HG02798 (cell line): ENCODE measurements at regions not wholly inside any gene's neighbourhood (a gene's known extent, or its start where the extent isn't known, plus 50 kb on each side); places are given as distances from the start of the nearest gene placed in this dataset.
"Not testable (repeated sequence)": the region's sequence is repeated elsewhere in the genome, so short reads cannot be mapped to it uniquely, and the experiment has no call there.

Source experiments
- ATAC-seq: cut with Tn5 transposase; IDR thresholded peaks from one replicate; pipeline ENCODE4 v1.9.1; 2021; ENCODE audit warnings: mild to moderate bottlenecking; ENCODE audit not compliant: unreplicated experiment, poor library complexity

DNA sequence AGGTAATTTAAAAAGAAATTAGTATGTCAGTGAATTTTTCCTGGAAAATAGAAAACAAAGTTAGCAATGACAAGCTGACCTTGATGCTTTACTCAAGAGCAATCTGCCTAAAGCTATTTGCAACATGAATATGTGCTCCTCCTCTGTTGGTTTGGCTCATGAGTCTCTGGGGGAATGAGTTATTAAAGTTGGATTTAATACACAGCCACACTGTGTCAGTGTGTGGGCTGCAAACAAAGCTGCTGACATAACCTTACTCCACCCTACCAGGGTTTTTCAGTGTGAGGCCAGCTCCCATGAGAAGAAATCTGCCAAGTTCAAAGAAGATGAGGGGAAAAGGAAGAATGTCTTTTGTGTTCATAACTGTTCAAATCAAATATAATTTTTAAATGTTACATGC is 280.5 kb downstream of the TLL1 start:
- ATAC-seq = no peak

DNA sequence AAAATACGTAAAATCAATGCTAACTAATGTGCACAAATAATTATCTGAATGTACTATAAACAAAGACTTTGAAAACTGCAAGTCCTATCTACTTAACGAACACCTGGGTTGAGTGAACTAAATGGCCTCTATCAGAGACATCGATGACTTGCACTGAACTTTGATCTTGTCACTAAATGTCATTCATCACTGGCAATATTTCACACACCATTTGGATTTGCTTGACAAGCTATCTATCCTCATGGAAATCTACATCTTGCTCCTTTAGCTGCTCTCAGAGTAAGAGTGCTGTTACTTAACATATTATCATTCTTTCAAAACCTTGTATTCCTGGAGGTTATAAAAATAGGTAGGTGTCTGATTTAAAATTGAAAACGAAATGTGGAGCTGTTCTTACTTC is 289.3 kb downstream of the TLL1 start:
- ATAC-seq = no peak

DNA sequence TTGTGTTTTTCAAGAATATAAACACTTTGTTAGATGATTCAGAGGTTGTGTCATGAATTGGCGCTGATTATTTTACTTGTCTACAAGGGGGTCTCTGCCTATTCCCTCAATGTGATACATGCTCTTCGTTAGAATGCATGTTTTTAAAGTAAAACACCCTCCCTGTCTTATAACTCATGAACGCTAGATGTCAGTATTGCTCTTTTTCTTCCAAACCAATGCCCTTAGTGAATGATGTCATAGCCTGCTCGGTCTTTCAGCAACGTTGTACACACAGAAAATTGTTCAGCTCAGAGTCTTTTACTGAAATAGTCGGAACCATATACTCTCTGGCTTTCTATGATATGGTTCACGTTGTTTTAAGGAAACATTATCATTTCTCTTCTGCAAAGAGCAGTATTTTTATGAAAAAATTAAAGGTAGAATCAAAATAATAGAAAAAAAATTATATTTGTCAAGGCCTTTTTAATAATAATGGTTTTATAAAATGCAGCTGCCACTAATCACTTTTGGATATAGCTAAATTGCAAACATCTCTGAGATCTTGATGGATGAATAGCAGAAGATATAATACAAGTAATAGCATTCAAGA is 292.9 kb downstream of the TLL1 start:
- peak; percentile 97 for ATAC-seq

DNA sequence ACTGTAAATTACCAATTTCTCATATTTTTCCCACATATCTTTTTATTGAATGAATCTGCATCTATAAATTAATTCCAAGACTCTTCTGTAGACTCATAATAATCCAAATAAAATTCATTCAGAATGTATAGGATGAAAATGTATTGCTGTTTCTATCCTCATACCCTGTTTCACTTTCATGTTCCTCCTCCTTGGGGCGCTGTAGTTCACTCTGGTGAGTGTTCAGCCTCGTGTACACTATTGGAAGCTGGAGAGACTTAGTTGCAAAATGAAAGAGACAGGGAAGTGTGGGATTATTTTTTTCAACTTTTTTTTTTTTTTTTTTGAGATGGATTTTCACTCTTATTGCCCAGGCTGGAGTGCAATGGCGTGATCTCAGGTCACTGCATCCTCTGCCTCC is 296.1 kb downstream of the TLL1 start:
- ATAC-seq = peak; percentile 51

DNA sequence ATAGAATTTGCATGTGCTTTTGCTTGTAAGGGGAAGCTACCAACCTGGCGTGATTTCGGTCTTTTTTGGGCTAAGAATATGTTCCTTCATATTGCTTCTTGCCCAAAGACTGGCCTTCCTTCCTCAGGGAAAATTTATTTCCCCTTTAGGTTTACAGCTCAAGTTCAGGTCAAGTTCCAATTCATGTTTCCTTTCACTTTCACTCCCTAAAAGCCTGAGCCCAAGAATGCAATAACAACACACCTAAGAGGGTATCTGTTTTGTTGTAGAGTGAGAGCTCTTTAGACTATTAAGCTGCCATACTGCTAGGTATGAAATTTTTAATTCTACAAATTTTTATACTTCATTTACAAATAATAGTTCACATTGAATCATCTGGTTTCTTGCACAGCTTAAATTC is 299.6 kb downstream of the TLL1 start:
- peak; percentile 39 for ATAC-seq

DNA sequence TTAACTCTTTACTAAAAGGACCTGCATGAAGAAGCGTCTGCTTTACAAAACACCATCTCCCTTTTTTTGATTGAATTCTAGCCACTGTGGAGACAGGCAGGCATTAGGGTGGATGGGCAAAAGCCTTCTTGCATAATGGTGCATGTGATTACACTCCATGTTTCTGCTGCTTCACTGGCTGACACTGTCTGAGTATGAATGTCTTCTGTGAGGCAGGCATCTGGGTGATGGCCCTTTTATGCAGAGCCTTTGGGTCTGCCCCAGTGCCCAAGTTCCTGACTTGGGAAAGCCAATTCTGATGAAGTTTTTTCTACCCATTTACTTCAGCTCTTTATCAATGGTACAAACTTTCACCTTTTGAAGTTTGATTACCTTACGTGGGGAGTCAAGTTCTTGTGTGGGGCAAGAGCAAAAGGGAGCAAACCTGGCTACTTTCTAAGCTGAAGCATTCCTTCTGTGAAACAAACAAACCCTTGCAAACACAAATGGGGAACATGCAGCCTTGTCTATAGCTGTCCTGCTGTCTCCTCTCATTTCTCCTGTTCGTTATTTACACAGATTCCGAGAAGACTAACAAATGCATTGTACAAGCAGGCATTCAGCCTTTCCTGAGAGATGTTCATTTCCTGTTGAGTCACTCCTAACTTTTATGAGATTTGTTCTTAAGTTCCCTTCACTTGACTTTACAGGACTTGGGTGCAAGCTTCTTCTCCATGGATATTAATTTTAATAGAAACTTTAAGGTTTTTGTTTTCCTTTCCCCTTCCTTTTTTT is 301.9 kb downstream of the TLL1 start:
- ATAC-seq = no peak

DNA sequence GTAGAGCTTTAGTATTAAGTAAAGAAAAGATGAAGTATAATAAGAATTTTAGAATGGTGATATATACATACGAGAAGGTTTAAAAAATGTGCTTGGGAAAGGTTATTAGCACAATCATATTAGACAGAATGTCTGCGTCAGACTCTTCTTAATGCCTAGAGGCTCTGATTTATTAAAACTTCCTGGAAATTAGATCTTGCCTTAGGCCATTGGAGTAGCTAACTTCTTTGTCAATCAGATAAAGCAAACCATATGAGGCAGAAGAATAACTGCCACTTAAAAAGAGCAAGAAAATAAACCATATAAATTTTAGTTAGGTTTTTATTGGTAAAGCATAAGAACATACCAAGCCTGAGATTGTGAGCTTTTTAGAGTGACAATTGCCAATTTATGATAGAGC is 309.1 kb downstream of the TLL1 start:
- no peak for ATAC-seq

DNA sequence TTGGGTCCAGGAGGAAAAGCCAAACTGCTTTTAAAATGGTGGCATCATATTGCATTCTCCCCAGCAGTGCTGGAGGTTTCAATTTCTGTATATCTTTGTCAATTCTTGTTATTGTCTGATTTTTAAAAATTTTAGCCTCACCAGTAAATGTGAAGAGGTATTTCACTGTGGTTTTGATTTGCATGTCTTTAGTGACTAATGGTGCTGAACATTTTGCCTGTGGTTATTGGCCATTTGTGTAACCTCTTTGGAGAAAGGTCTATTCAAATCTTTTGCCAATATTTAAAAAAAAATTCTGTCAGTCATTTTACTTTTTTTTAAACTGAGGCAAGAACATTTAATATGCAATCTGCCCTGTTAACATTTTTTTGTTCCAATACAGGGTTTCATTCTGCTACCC is 322.1 kb downstream of the TLL1 start:
- no peak for ATAC-seq

DNA sequence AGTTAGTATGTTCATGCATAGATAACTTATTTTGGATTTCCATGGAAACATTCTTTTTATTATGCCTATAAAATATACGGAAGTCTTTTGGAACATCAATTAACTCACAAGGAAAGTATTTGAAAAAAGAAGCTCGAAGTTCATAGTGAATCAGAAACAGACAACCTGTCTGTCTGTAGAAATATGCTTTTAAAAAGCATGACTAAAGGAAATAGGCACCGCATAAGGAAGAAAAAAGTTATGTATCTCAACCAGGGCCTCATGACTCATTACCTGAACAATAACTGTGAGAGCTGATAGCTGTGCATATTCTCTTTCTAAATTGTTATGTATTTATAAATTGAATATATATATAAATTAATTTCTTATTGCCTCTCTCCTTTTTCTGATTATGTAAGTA is 324.1 kb downstream of the TLL1 start:
- ATAC-seq = no peak

DNA sequence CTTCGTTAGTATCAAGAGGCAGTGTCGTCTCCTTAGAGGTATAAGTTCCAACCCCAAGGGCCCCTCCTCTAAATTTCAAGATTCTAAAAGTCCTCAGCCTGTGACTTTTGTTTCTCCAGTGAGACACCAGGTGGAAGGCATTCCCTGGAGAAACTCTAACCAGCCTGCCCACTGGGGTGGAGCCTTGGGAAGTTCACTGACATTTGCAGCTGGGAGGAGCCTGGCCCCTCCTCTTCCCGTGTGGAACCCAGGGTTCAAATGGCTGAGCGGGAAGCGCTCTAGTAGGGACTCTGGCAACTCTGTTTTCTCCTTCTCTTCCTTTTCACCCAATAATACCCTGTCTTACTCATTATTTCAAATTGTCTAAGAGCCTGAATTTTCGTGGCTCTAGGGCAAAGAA is 325.0 kb downstream of the TLL1 start:
- ATAC-seq = no peak

DNA sequence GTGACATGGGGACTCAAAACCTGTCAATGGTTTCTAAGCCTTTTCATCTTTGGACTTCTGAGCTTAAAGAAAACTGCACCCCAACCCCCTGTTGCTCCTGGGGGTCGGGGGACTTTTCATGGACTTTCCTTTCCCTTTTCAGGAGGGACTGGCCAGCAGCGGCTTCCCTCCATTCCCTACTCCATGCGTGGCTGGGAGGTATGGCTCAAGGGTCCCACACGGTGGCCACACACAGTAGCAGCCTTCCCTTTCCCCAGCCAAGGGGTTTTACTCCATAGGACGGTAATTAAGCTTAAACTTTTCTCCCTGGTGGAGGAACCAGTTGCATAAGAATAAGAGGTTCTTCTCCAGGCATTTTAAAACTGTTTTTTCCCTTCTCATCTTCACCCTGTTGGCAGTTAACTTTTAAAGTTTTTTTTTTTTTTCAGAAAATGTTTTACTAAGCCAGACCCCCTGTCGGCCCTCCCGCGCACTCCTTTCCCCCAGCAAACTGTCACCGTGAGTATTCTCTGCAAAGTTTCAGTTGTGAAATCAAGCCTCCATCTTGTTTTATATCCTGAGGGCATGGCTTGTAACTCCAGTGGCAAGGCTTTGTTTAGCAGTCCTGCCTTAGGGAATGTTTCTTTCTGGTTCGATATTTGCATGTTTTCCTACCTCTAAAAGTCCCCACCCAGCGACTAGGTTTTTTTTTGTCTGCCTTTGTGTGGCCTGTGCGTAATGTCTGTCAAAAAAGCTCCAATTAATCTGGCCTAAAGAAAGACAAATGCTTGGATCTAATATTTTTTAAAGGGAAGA is 325.7 kb downstream of the TLL1 start:
- no peak for ATAC-seq

DNA sequence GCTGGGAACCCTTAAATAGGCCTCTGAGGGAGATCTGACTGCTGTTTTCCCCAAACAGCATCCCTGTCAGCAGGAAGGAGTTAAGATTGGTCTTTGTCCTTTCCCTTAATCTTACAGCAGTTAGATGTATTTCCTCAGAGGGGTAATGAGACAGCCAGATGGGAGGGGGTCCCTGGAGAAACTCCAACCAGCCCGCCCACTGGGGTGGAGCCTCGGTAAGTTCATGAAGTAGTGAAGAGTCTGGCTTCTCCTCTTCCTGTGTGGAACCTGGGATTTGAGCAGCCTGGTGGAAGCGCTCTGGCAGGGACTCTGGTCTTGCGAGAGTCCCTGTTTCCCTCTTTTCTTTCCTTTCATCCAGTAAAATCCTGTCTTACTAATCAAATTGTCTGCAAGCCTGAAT is 330.0 kb downstream of the TLL1 start:
- no peak for ATAC-seq

DNA sequence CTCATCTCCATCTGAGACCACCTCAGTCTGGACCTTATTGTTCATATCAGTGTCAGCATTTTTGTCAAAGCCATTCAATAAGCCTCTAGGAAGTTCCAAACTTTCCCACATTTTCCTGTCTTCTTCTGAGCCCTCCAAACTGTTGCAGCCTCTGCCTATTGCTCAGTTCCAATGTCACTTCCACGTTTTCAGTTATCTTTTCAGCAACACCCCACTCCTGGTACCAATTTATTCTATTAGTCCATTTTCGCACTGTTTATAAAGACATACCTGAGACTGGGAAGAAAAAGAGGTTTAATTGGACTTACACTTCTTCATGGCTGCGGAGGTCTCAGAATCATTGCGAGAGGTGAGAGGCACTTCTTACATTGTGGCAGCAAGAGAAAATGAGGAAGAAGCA is 339.3 kb downstream of the TLL1 start:
- ATAC-seq = not testable (repeated sequence)

DNA sequence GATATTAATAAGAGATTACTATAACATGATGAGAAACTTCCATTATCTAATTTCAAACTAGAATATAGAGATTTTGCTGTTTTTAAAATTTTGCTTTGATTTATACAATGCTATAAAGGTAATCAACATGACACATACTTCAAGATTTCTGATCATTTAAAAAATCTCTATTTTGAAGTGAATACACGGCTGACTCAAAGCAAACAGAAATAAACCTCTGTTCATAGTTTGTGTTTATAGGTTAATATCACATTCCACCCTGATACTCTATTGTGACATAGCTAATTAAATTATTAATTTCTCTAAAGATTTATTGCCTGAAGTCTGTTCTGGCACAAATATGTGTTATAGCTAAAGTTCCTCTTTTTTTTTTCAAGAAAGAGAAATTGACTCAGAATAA is 349.2 kb downstream of the TLL1 start:
- ATAC-seq = no peak

DNA sequence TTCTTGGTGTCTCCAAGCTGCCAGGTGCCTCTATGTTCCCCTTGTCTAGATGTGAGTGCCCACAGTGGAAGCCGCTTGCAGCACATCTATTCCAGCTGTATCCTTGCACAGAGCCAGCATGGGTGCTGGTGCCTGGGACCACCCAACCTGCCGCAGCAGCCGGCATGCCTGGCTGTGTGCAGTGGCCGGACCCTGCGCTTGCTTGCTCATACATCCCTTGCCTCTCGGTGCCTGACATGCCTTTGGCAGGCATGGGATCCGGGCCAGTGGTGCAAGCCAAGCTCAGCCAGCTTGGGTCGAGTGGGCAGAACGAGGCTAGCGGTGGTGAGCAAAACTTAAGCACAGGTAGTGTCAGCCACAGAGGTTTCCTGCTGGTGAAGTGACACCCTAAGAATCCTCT is 355.1 kb downstream of the TLL1 start:
- no peak for ATAC-seq

DNA sequence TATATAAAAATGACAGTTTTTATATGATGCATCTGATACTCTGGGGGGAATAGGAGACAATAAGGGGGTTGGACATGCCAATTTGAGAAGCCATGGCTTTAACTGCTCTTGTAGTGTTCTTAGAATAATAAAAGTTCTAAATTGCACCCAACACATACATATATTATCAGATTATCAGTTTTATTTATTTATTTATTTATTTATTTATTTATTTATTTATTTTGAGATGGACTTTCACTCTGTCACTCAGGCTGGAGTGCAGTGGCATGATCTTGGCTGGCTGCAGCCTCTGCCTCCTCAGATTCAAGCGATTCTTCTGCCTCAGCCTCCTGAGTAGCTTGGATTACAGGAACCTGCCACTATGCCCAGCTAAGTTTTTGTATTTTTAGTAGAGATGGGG is 356.8 kb downstream of the TLL1 start:
- no peak for ATAC-seq

DNA sequence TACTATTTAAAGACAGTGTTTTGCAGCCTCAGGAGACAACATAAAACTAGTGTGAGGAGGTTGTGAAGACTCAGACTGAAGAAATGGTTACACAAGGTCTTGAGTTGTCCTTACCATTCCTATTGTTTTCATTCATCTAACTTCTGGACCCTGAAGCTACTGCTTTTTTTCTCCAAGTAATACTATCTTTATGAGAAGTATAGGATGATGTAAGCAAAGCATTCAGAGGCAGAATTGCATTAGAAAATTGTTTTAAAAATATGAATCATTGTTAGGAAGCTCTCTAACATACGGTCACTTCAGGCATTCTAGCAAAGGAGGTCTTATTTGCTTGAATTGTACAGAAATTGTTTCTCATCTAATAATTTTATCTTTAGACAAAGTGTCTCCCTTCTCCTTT is 357.8 kb downstream of the TLL1 start:
- no peak for ATAC-seq

DNA sequence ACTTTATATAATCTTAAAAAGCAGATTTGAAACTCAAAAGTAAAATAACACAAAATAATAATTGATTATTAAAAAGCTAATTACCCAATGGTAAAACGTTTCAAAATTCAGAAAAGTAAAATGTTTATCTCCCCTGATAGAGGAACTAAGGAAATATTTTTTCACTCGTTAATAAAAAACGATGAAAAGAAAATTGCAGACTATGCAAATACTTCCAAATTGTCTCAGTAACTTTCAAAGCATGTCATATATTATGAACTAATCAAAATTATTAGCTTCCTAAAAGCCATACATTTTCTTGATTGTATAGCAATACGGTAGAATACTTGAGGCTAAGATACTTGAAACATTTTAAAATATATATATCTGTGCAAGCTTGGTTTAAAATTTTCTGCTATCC is 366.3 kb downstream of the TLL1 start:
- ATAC-seq = no peak

DNA sequence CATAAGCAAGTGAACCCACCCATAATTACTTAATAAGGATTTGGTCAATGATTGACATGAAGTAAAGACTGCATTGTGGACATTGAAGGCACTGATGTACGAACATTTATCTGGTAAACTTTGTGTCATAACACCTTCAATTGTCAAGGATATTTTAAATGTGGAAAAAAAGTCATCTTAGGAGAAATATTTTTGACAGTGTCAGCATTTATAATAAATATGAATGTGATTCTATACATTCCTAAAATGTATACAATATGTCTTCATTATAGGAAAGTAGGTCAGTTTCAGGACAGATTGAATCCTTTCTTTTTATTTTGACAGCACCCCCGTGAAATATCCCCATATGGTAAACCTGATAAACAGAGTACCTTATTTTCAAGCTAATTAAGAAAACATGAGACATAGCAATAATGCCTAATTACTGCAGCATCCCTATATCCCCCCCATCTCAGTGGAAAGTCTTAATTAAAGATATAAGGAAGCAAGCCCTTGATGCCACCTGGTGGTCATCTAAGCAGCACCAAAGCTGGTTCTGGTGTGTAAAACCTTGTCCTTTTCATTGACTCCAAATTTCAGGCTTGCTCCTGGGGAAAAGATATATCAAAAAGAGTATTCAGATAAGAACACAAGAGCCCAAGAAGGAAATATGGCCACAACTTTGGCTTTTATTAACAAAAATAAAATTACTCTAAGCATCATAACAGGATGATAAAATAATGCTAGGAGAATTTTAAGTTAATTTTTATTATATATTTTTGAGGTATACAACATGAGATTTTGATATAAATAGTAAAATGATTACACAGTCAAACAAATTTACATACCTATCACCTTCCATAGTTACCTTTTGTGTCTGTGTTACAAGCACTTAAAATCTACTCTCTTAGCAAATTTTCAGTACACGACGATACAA is 379.7 kb downstream of the TLL1 start:
- peak; percentile 43 for ATAC-seq

DNA sequence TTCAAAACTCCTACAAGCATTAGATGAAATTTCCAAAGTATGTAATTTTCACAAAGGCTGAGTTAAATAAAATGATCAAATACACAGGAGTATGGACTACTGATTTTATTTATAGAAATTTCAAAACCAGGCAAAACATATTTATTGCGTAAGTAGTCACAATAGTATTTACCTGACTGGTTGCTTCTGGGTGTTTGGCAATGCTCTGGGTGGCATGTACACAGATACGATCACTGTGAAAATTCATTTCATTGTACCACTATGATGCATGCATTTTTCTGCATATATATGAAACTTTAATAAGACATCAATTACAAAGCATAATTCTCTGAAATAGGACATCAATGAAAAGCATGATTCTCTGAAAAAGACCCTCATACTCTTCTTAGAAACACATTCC is 384.2 kb downstream of the TLL1 start:
- ATAC-seq = no peak

DNA sequence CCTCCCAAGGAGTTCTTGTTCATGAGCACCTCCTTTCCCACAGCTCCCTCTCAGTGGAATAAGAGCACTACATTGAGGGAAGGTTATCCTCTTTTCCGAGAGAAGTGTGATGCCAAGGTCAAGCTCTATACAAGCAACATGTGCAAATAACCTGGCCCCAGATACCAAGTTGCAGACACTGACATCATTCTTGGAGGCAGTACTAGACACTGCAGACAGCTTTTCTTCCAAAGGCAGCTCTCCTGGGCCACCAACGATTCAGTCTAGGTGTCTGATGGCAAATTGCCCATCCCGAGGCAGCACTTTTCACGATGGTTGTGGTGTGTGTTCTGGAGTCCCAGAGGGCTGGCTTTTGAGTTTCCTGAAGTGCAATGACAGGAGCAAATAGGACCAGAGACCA is 384.9 kb downstream of the TLL1 start:
- no peak for ATAC-seq
